Fibroblast of skin of right biceps (primary cell): ENCODE measurements at regions not wholly inside any gene's neighbourhood (a gene's known extent, or its start where the extent isn't known, plus 50 kb on each side); places are given as distances from the start of the nearest gene placed in this dataset.

Experiments
- DNase-seq: peaks from one replicate; pipeline ENCODE4 v3.0.0-alpha.2; 2013

DNA sequence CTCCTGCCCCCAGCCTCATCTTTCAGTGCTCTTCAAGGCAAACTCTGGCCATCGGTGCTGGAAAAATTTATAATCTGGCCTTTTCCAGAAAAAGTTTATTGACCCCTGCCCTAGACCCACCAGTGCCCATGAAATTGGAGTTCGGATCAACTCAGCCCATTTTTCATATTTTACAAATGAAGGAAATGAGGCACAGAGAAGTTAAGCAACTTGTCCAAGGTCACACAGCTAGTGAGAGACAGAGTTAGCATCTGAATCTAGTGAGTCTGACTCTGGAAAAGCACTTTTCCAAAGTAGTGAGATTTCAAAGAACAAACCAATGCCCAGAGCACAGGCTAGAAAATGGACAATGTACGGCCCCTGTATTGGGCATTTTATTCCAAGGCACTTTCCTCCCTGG, 69.4 kb upstream of the TLE3 start:
- DNase-seq = no peak

DNA sequence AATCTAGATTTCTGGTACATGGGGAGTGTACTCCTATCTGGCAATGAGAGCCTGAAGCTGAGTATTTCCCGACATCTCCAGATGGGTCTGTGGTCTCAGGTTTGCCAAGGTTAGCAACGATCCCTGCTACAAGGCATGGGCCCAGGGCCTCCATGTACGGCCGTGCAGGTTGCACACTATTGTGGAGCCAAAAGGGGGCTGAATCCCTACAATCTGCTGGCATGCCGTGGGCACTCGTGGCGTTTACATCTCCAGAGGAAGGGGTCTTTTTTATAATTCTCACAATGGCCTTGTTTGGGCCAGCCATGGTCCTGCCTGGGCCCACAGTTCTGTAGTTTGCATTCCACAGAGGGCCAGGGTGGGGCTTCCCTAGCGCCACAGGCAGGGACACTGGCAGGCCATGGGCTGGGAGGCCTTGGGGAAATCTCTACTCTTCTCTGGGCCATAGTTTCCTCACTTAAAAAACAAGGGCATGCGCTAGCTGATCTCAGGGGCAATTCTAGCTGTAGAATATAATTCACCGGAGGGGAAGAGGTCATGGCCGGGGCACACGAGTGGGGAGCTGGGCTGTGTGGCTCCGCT, 68.9 kb upstream of the TLE3 start:
- no peak for DNase-seq

DNA sequence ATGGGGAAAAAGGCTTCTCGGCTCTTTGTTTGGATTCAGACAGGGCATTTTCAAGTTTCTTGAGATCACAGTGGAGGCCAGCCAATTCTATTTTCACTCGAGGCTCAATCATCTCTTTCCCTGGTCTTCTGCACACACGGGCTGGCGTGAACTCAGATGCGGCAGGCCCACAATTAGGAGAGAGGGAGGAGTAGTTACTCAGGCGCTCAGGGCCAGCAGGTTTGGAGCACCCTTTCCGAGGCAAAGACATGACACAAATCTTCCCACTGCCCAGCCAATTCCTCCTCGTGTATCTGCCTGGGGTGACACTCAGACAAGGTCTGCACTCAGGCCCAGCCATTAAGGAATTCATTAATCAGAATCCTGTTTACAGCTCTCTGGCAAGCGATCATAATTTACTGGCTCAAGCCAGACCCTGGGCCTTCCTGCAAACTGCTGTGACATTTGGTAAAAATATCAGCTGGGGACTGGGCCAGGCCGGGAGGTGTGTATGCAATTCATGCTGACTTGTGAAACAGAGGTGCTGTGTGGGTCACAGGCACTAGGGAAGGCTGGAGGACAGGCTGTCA, 68.1 kb upstream of the TLE3 start:
- DNase-seq = no peak

DNA sequence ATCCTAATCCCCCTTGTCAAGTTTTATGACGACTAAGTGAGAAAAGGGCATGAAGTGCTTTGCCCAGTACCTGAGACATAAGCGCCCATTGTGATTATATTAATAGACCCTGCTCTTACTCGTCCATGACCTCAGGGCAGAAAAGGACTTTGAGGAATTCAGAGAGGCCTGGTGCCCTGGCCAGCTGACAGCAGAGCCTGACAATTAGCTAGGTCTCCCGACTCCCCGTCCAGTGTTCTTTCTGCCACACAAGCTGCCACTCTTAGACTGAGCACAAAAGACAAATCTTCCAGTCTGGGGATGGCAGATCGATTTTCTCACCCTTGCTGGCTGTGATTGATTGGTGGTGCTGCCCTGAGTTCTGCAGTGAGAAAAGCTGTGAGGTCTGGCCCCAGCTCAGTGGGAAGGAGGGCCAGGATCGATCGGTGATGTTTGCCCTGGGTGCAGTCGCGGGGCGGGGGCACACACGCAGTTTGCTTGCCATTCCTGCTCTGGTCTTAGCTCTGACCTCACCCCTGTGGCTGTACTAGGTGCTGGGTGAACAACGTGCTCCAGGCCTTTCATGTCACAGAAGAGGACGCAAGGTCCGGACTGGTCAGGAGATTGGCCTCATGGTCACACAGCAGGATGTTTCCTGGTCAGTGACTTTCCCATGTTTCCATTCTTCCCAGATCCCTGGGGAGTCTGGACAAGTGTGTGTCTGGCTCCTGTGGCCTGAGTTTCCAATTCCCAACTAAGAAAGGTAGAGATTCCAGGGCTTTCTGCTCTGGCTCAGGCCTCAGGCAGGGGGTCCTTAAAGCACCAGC, 67.4 kb upstream of the TLE3 start:
- no peak for DNase-seq

DNA sequence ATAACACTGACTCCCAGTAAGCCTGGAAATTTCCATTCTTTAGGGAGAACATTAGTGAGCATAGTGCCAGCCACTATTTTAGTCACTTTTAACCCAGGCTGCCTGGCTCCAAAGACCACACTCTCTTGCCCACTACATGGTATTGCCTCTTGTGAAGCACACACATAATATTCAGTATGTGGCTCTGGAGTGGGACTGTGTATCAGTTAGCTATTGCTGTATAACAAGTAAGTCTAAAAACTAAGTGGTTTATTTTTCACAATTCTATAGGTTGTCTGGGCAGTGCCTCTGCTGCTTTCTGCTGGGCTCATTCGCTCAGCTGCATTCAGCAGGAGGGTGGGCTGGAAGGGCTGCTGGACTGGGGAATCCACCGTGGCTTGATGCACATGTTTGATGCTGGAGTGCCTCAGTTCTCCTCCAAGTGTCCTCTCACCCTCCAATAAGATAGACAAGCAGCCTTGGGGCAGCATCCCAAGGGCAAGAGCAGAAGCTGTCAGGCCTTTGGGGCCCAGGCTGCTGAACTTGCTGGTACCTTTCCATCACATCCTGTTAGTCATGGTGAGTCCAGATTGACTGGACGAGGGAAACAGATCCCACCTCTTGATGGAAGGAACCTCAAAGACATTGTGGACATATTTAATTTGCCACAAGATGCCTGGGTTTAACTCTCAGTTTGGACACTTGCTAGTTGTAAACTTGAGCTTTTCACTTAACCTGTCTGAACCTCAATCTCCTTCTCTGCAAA, 66.6 kb upstream of the TLE3 start:
- no peak for DNase-seq

DNA sequence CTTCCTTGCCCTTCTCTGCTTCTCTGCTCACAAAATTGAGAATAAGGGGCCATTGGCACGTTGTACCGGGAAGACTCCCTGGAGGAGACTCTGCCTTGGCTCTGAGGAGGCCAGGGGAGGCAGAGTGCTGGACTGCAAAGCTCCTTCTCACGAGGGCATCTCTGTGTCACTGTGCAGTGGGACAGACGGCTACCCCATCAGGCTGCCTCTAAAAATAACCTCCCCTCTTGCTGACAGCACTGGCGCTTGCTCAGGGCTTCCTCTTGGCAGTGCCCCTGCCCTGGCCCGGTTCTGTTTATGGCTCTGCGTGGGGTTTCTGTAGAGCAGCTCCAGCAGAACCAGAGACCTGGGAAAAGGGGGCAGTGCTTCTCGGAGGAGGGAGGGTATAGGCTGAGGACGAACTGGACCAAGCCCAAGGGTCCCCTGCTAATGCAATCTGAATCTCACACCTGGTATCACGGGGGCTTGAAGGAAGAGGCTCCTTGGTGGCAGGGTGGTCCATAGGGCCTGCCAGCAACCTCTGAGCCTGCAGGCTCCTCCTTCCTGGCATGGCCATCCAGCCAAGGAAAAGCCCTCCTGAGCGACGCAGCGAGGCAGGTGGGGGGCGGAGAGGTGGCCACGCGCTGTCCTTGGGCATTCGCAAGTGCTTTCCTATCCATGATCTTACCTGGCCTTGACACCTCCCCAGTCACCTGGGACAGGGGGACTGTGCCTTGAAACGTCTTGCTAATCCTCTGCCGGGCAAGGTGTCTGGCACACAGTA, 63.3 kb upstream of the TLE3 start:
- DNase-seq = no peak

DNA sequence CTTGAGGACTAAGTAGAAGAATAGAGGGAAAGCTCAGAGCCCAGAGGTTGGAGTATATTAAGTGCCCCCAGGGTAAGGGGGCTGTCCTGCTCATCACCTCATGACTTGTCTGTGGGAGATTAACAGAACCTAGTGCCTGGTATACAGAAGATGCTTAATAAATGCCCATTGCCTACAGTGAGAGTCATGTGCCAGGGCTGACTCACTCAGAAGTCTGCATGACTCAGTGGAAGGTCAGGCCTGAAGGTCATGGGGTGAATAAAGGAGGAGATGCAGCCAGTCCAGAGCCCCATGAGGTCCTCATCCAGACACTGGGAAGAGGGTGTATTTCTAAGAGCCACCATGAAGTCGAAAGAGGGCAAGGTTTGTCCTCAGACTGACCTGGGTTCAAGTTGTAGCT, 62.5 kb upstream of the TLE3 start:
- DNase-seq = no peak

DNA sequence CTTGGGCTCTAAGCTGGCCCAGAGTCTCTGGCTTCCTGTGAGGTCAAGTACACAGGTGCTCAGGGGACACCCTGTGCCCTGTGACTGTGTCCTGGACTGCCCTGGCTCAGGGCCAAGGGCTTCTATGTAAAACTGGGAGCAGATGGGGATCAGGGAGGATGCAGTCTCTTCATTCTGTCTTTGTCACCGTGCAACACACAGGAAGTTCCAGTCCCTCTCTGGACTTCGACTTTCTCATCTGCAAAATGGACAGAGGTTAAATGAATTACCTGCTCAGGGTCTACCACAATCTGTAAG, 61.9 kb upstream of the TLE3 start:
- no peak for DNase-seq

DNA sequence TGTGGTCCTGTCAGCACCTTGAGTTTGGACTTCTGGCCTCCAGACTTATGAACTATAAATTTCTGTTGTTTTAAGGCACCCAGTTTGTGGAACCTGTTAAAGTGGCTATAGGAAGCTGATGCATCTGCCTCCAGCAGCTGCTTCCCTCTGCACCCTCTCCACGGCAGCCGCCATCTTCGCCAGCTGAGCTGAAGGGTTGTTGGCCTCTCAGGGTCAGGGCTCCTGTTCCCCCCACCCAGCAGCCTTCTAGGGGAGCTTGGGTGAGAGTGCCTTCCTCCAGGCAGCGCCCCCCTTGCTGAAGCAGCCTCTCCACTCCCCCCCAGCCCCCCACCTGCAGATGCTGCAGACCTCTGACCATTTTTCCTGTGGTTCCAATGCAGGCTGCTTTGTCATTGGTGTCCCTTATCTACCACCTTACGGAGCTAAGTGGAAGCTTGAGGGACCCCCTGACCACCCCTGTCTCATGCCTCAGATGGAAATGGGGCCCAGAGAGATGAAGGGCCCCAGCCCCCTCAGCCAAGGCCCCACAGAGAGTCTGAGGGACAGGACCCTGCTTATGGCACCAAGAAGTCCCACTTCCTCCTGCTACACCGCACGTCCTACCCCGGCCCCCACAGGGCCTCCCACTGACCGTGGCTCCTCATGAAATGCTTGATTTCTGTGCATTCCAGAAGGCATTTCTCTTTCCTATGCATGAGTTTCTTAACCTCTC, 61.4 kb upstream of the TLE3 start:
- DNase-seq = no peak

DNA sequence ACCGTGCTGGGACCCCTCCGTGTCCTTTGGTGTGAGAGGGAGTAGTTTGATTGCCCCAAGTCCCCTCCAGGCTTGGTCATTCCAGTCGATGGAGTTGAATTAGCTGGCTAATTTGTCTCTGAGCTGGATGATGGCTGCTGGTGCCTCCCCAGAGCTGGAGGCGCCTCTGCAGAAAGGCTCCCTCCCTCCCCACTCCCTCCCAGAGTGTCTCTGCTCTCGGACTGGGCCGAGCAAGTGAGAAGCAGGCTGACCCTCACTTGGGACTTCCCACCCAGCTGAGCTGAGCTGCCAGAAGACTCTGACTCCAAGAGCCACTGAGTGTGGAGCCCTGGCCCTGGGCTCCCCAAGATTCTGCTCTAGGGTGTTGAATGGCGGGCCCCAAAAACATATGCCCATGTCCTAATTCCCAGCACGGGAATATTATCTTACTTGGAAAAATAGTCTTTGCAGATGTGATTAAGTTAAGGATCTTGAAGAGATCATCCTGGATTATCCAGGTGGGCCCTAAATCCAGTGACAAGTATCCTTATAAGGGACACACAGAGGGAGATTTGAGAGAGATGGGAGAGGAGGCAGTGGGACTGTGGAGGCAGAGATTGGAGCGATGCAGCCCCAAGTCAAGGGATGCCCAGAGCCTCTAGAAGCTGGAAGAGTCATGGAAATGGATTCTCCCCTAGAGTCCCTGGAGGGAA, 60.7 kb upstream of the TLE3 start:
- DNase-seq = no peak

DNA sequence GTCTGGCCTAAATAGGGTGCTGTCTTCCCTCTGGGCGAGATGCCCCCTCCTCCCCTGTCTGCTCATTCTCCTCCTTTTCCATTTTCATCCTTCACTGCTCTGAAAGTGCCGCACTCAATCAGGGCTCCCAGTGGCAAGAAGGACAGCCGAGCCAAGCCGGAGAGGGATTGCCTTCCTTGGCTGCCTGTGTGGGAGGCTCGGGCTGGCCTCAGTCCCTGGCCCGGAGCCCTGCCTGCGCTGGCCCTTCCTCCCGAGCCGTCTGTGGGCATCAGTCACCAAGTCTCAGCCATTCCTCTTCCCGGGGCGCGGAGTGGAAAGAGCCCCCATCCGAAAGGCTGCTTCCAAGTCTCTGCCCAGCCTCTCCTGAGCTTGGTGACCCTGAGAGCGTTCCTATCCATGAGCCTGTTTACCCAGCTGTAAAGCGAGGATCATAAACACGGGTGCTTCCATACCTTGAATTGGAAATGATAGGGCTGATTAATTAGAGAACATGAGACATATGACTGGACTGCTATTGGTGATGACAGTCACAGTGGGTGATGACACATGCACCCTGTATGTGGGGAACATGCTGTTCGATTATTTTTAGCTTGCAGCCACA, 59.1 kb upstream of the TLE3 start:
- DNase-seq = peak; percentile 82

DNA sequence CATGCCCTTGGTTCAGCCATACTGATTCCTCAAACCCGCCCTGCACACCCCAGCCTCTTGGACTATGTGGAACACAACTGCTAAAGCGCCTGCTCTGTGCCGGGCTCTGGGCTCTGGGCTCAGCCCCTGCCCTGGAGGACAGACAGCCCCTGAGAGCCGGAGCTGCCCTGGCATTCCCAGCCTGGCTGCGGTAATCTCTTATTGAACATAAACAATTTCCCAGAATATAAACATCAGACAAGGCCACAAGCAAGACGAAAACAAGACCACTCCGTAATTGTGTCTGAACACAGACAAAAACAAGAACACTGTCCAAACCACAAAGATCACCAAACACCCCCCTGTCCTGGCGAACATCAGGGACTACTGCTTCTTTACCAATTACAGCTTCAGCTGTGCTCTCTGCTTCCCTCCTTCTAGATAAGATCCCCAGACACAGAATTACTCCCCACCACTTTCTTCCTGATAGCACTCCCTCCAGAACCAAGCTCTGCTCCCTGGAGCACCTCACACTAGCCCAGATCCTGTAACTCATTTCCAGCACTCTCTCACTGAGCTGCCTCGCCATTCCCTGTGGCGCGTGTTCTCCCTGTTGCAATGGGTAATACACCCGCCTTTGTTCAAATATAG, 57.1 kb upstream of the TLE3 start:
- no peak for DNase-seq

DNA sequence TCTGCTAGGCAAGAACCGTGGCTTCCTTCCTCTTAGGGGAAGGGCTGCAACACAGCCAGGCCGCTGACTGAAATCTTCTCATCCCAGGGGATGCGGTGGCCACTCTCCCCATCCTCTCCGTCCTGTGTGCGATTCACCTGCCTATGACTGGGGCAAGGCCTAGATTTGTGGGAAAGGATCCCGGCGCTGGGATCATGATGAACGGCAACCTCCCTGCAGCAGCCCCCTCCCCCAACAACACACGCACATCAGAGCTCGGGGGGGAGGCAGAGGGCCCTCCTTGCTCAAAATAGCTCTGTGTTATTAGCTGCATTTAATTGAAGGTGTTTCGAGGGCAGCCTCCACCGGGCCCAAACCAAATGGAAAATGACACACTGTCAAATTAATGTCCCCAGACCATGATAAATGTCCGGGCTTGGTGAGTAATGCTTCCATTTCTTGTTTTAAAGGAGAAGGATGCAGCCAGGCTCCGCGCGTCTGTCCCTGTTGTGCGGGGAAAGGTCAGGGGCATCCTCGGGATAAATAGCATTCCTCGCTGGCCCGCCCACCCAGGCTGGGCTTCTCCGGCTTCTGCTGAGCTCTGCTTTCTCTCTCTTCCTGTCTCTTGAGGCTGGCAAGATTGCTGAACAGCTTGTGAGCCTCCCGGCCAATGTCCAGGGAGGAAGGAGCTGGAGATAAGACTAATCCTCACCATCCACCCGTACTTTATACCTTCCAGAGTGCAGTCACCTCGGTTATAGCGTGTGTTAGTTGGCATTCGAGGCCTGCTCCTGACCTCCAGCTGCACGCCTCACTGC, 56.4 kb upstream of the TLE3 start:
- peak; percentile 31 for DNase-seq

DNA sequence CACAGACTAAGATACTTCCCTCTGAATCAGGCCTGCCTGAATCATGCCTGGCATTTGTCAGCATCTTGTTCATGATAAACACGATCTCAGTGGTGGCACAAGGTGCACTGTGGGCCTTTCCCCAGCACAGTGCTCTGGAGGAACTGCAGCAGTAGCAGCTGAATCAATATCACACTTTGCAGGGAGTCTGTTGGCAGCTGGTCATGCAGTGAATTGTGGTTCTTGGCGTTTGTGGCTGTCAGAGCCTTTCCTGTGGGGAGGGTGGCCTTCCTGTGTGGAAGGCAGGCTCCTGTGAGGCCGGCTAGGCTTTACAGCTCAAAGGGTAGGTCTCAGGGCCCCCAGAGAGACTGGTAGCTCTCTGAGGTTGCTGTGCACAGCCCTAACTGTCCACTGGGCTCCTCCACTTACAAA, 54.4 kb upstream of the TLE3 start:
- peak; percentile 31 for DNase-seq

DNA sequence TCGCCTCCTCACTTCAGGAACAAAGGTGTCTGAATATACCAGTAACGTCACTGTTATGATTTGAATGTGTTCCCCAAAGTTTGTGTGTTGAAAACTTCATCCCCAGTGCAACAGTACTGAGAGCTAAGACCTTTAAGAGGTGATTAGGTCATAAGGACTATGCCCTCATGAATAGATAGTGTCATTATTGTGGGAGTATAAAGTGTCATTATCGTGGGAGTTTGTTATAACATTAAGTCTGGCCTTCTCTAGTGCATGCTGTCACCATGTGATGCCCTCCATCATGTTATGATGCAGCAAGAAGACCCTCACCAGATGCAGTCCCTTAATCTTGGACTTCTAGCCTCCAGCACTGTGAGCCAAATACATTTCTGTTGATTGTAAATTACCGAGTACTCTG, 53.7 kb upstream of the TLE3 start:
- DNase-seq = no peak

DNA sequence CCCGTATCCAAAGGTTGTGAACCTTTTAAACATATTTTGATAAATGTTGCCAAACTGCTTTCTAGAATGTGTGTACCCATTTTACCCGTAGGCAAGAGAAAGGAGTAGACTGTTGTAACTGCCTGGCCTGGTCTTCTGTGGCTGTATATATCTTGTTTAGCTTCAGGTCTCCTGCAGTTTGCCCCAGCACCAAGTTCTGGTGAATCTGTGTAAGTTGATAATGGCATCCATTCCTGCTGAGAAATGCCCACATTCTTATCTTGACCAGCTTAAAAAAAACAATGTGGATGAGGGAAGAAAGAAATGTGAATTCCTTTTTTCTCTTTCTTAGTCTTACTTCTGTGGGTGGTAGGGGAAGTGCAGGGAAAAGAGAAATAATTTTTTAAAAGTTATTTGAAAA, 53.3 kb upstream of the TLE3 start:
- DNase-seq = no peak

DNA sequence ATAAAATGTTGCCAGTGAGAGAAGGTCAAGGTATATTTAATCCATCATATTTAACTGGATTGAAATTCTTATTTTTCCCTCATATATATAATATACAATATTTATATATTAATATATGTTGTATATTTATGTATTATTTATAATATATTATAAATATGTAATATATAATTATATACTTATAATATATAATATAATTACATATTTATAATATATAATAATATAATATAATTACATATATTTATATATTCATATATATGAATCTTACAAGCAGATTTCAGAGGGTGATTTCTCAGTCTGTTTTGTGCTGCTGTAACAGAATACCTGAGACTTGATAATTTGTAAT, 52.7 kb upstream of the TLE3 start:
- DNase-seq = no peak

DNA sequence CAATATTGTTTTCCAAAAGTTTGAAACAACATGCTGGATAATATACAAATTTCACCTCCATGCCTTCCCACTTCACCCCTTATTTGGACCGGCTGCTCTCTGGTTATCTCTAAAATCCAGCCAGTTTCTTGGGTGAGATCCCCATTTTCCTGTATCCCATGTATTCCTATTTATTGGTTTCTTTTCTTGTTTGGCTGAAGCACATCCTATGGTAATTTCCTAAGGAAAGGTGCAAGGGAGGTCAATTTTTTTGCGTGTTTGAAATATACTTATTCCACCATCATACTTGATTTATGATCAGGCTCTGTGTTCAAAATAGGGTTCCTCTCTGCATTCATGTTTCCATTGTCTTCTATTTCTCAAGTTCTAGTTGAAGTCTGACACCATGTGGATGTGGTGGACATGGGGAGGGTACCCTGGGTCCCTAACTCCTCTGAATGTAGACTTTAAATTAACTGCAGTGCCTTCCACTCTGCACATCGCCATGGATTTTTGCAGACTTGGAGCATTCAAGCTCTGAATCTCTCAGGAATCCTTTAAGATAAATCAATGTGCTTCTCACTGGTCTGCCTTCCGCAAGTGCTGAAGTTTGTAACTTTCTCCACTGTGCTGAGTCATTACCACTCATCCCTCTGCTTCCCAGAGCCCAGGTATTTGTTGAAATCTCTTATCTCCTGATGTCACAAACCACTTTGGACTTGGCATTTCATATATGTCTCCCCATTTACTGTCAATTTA, 52.1 kb upstream of the TLE3 start:
- peak; percentile 73 for DNase-seq

DNA sequence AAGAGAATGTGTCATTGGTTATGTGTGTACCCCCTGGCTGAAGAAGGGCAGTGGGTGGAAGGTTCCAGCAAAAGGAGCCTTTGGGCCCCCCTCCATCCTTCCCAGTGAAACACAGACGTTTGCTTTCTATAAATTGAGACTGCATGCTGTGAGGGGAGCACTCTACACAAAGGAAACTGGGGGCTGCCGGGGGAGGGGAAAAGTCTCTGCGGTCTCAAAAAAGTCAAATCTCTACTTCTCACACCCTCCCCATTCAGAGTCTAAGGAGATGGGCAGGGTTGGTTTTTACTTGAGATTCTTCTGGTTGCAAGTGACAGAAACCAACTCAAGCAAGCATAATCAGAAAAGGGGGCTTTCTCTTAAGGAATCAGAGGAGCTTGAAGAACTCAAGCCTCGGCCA, 50.1 kb upstream of the TLE3 start:
- DNase-seq = no peak
